Karpas-422 (cell line): ENCODE measurements at regions not wholly inside any gene's neighbourhood (a gene's known extent, or its start where the extent isn't known, plus 50 kb on each side); places are given as distances from the start of the nearest gene placed in this dataset.
"Not testable (repeated sequence)": the region's sequence is repeated elsewhere in the genome, so short reads cannot be mapped to it uniquely, and the experiment has no call there.

Experiments used
- DNase-seq: peaks from one replicate; pipeline ENCODE4 v3.0.0-alpha.2; 2015
- H2AFZ ChIP-seq: fragments of 200-600 bp; sonication (generic); 2 replicates; pipeline ENCODE4 v1.6.1; 2014; ENCODE audit warnings: antibody characterized with exemption, low read length, mixed read lengths
- H3K27ac ChIP-seq: fragments of 200-600 bp; sonication (generic); 2 replicates; pipeline ENCODE4 v1.5.1; 2014; ENCODE audit warnings: mild to moderate bottlenecking, low read length, moderate library complexity
- H3K27me3 ChIP-seq: fragments of 200-600 bp; sonication (generic); 2 replicates; pipeline ENCODE4 v1.6.1; 2014; ENCODE audit warnings: low read length, mixed read lengths
- H3K36me3 ChIP-seq: fragments of 200-600 bp; sonication (generic); 2 replicates; pipeline ENCODE4 v1.6.1; 2014; ENCODE audit warnings: low read length, mixed read lengths; ENCODE audit not compliant: insufficient read depth
- H3K4me1 ChIP-seq: fragments of 200-600 bp; sonication (generic); 2 replicates; pipeline ENCODE4 v1.6.1; 2014; ENCODE audit warnings: mild to moderate bottlenecking, low read length, mixed read lengths
- H3K4me2 ChIP-seq: fragments of 200-600 bp; sonication (generic); 2 replicates; pipeline ENCODE4 v1.6.1; 2014; ENCODE audit warnings: low read length, low read depth, mild to moderate bottlenecking; ENCODE audit not compliant: poor library complexity, severe bottlenecking
- H3K4me3 ChIP-seq: fragments of 200-600 bp; sonication (generic); 2 replicates; pipeline ENCODE4 v1.5.1; 2014; ENCODE audit warnings: mild to moderate bottlenecking, antibody characterized with exemption, low read length, mixed read lengths
- H3K79me2 ChIP-seq: fragments of 200-600 bp; sonication (generic); 2 replicates; pipeline ENCODE4 v1.6.1; 2014; ENCODE audit warnings: mild to moderate bottlenecking, low read length, mixed read lengths
- H3K9ac ChIP-seq: fragments of 200-600 bp; sonication (generic); 2 replicates; pipeline ENCODE4 v1.6.0; 2014; ENCODE audit warnings: low read length
- H3K9me2 ChIP-seq: fragments of 200-600 bp; sonication (generic), shearing (Covaris generic); replicated peaks from 2 replicates; pipeline ENCODE4 v1.6.0; 2014; ENCODE audit warnings: mild to moderate bottlenecking, low read length, moderate library complexity; ENCODE audit not compliant: insufficient read depth
- H3K9me3 ChIP-seq: fragments of 300-700, 200-600 bp; sonication (generic); 2 replicates; pipeline ENCODE4 v1.6.1; 2014; ENCODE audit warnings: low read length, mixed read lengths
- H4K20me1 ChIP-seq: fragments of 200-600 bp; sonication (generic); 2 replicates; pipeline ENCODE4 v1.6.1; 2014; ENCODE audit warnings: mild to moderate bottlenecking, antibody characterized with exemption, low read length, low read depth; ENCODE audit not compliant: insufficient read depth

GRCh38 chr3:20724241-20724640 lies 538.2 kb upstream of the SGO1 start:
- Histone ChIP-seq H3K4me1 (no peaks in the 10 kb centered on the region), H3K79me2 (no peaks in the 10 kb centered on the region), H3K9me3 (peaks cover 3% of the 10 kb centered on the region), H3K27me3 (no peaks in the 10 kb centered on the region), H2AFZ (no peak overlapping the region), H3K4me2 (no peak overlapping the region), H3K4me3 (no peak overlapping the region), H3K27ac (no peak overlapping the region), H4K20me1 (no peaks in the 10 kb centered on the region), H3K9me2 (no peaks in the 10 kb centered on the region), H3K9ac (no peak overlapping the region), H3K36me3 (no peaks in the 10 kb centered on the region)
- DNase-seq, result no peak

DNA sequence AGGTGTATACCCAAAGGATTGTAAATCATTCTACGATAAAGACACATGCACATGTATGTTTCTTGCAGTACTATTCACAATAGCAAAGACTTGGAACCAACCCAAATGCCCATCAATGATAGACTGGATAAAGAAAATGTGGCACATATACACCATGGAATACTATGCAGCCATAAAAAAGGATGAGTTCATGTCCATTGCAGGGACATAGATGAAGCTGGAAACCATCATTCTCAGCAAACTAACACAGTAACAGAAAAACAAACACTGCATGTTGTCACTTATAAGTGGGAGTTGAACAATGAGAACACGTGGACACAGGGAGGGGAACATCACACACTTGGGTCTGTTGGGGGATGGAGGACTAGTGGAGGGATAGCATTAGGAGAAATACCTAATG lies 530.4 kb upstream of the SGO1 start:
- not testable (repeated sequence) for H3K79me2 ChIP-seq, H3K9me2 ChIP-seq, H3K4me3 ChIP-seq, H3K27ac ChIP-seq, H3K36me3 ChIP-seq, DNase-seq, H3K27me3 ChIP-seq, H2AFZ ChIP-seq, H4K20me1 ChIP-seq, H3K9ac ChIP-seq, H3K4me2 ChIP-seq, H3K4me1 ChIP-seq
- H3K9me3 ChIP-seq, result peaks cover 13% of the 10 kb centered on the region

DNA sequence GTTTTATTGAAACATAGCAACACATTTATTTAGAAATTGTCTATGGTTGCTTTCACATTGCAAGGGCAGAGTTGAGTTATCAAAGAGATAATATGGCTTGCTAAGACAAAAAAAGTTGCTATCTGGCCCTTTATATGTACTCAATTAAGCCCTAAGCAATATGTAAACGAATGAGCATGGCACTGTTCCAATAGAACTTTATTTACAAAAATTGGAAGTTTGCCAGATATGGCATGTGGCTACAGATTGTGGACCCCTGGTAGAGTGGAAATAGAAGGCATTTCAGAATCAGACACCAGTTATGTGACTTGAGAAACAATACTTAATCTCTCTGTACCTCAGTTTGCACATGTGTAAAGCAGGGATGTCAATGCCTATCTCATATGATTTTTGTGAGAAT lies 515.6 kb upstream of the SGO1 start:
- no peak for DNase-seq
- Histone ChIP-seq H3K79me2 (no peaks in the 10 kb centered on the region), H3K36me3 (no peaks in the 10 kb centered on the region), H3K27ac (no peak overlapping the region), H3K27me3 (no peaks in the 10 kb centered on the region), H3K4me1 (no peaks in the 10 kb centered on the region), H3K4me3 (no peak overlapping the region), H3K9ac (no peak overlapping the region), H3K9me2 (no peaks in the 10 kb centered on the region), H2AFZ (no peak overlapping the region), H3K4me2 (no peak overlapping the region), H4K20me1 (no peaks in the 10 kb centered on the region), H3K9me3 (peaks cover 1% of the 10 kb centered on the region; the same call in 1 of the 2 replicates)

- Histone ChIP-seq H3K4me1 (no peaks in the 10 kb centered on the region), H3K4me2 (no peak overlapping the region), H3K79me2 (no peaks in the 10 kb centered on the region)
Observed at GRCh38 chr3:20700714-20701113, 514.7 kb upstream of the SGO1 start.

DNA sequence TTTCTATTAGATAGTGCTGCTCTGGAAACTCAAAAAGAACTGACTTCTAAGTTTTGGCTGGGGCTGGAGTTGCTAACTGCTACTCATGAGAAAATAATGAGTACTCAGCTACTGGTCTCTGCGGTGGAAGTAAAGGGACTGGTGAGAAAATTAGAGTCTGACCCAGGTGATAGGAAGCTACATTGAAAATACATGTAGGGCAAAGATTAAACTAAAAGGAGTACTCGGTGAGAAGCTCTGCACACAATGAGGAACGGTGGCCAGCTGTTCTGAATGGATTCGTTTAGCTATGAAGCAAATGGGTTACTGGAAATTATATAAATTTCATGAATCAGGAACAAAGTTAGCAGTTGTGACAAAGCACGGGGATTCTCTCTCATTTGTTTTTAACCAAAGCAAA lies 512.9 kb upstream of the SGO1 start:
- Histone ChIP-seq H3K9me2 (no peaks in the 10 kb centered on the region), H3K79me2 (no peaks in the 10 kb centered on the region), H3K4me2 (no peak overlapping the region), H3K27me3 (no peaks in the 10 kb centered on the region), H3K4me3 (no peak overlapping the region), H4K20me1 (no peaks in the 10 kb centered on the region), H3K9ac (no peak overlapping the region), H3K4me1 (no peaks in the 10 kb centered on the region), H3K9me3 (no peaks in the 10 kb centered on the region), H2AFZ (no peak overlapping the region), H3K27ac (no peak overlapping the region), H3K36me3 (no peaks in the 10 kb centered on the region)
- no peak for DNase-seq

More at GRCh38 chr3:20700714-20701113, 514.7 kb upstream of the SGO1 start:
- DNase-seq, result no peak
- Histone ChIP-seq H3K4me3 (no peak overlapping the region), H3K9ac (no peak overlapping the region), H4K20me1 (no peaks in the 10 kb centered on the region), H3K27me3 (no peaks in the 10 kb centered on the region), H3K9me2 (no peaks in the 10 kb centered on the region), H3K9me3 (no peaks in the 10 kb centered on the region), H3K36me3 (no peaks in the 10 kb centered on the region), H2AFZ (no peak overlapping the region), H3K27ac (no peak overlapping the region)

GRCh38 chr3:20696388-20697150 lies 510.6 kb upstream of the SGO1 start:
- Histone ChIP-seq H3K36me3 (no peaks in the 10 kb centered on the region), H4K20me1 (no peaks in the 10 kb centered on the region), H3K4me1 (no peaks in the 10 kb centered on the region), H3K4me2 (no peak overlapping the region), H3K27ac (no peak overlapping the region), H2AFZ (no peak overlapping the region), H3K9ac (no peak overlapping the region), H3K9me3 (no peaks in the 10 kb centered on the region), H3K9me2 (no peaks in the 10 kb centered on the region), H3K27me3 (no peaks in the 10 kb centered on the region), H3K4me3 (no peak overlapping the region), H3K79me2 (no peaks in the 10 kb centered on the region)
- no peak for DNase-seq

- Histone ChIP-seq H3K4me2 (no peak overlapping the region), H2AFZ (no peak overlapping the region), H3K27me3 (no peaks in the 10 kb centered on the region), H4K20me1 (no peaks in the 10 kb centered on the region), H3K27ac (no peak overlapping the region), H3K9ac (no peak overlapping the region), H3K4me1 (no peaks in the 10 kb centered on the region), H3K79me2 (no peaks in the 10 kb centered on the region), H3K9me2 (no peaks in the 10 kb centered on the region), H3K36me3 (no peaks in the 10 kb centered on the region), H3K9me3 (no peaks in the 10 kb centered on the region), H3K4me3 (no peak overlapping the region)
- DNase-seq, result no peak
Observed at GRCh38 chr3:20692675-20693074, 506.7 kb upstream of the SGO1 start.

DNA sequence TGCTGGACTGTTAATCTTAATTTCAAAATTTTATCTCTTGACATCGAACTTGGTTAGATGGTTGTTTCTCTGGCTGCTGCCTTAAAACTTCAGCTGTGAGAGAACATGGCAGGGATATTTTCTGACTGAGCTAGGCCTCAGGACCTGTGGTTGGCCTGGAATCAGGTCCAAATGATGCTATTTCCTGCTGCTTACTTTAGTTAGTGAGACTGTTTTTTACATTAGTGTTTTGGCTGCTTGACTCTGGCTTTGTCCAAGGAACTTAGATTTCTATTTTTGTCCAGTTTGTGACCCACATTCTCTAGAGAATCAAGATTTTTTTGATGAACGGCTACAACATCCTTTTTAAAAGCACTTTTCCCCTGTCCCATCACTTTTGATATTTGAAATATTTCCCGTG lies 497.9 kb upstream of the SGO1 start:
- Histone ChIP-seq H3K9ac (no peak overlapping the region), H3K4me2 (no peak overlapping the region), H2AFZ (no peak overlapping the region), H3K4me1 (no peaks in the 10 kb centered on the region), H3K9me2 (no peaks in the 10 kb centered on the region), H3K9me3 (no peaks in the 10 kb centered on the region; the same call in 1 of the 2 replicates), H3K27ac (no peak overlapping the region), H3K36me3 (no peaks in the 10 kb centered on the region), H3K79me2 (no peaks in the 10 kb centered on the region), H3K4me3 (no peak overlapping the region), H4K20me1 (no peaks in the 10 kb centered on the region), H3K27me3 (no peaks in the 10 kb centered on the region)
- no peak for DNase-seq
